Endodermal cell (in vitro differentiated cells): ENCODE measurements at regions not wholly inside any gene's neighbourhood (a gene's known extent, or its start where the extent isn't known, plus 50 kb on each side); places are given as distances from the start of the nearest gene placed in this dataset.

Experiments used
- DNase-seq: peaks from one replicate; pipeline ENCODE4 v3.0.0-alpha.2; 2017
- H3K27ac ChIP-seq: 2 replicates; pipeline ENCODE4 v1.5.1; 2013; ENCODE audit warnings: mild to moderate bottlenecking, low read depth, low read length, moderate library complexity
- H3K27me3 ChIP-seq: 2 replicates; pipeline ENCODE4 v1.6.1; 2013; ENCODE audit warnings: mild to moderate bottlenecking, low read length, moderate library complexity; ENCODE audit not compliant: insufficient read depth, control insufficient read depth, poor library complexity, severe bottlenecking
- H3K36me3 ChIP-seq: 2 replicates; pipeline ENCODE4 v1.7.0; 2013; ENCODE audit warnings: mild to moderate bottlenecking, low read length, moderate library complexity; ENCODE audit not compliant: control insufficient read depth, insufficient read depth
- H3K4me1 ChIP-seq: one replicate; pipeline ENCODE4 v1.7.0; 2013; ENCODE audit warnings: low read length; ENCODE audit not compliant: control insufficient read depth, insufficient read depth
- H3K4me3 ChIP-seq: 2 replicates; pipeline ENCODE4 v1.5.1; 2013; ENCODE audit warnings: mild to moderate bottlenecking, low read length, moderate library complexity
- H3K9ac ChIP-seq: 2 replicates; pipeline ENCODE4 v1.6.1; 2013; ENCODE audit warnings: mild to moderate bottlenecking, low read length, moderate library complexity; ENCODE audit not compliant: poor library complexity, severe bottlenecking; ENCODE audit errors: extremely low read depth
- H3K9me3 ChIP-seq: 2 replicates; pipeline ENCODE4 v1.6.1; 2013; ENCODE audit warnings: mild to moderate bottlenecking, low read length, moderate library complexity; ENCODE audit not compliant: control insufficient read depth
- H3K27ac Mint-ChIP-seq: 2 replicates; pipeline ENCODE4 v1.8.0; 2020; ENCODE audit warnings: mixed read lengths
- H3K27me3 Mint-ChIP-seq: 2 replicates; pipeline ENCODE4 v1.8.0; 2021; ENCODE audit warnings: mild to moderate bottlenecking, mixed read lengths; ENCODE audit not compliant: insufficient read depth
- H3K36me3 Mint-ChIP-seq: 2 replicates; pipeline ENCODE4 v1.8.0; 2020; ENCODE audit warnings: low read depth, mixed read lengths
- H3K4me1 Mint-ChIP-seq: 2 replicates; pipeline ENCODE4 v1.8.0; 2020; ENCODE audit warnings: mixed read lengths
- H3K4me3 Mint-ChIP-seq: 2 replicates; pipeline ENCODE4 v1.8.0; 2020; ENCODE audit warnings: mild to moderate bottlenecking, moderate library complexity, mixed read lengths
- H3K9me3 Mint-ChIP-seq: 2 replicates; pipeline ENCODE4 v1.8.0; 2020; ENCODE audit warnings: mild to moderate bottlenecking, mixed read lengths
- WGBS, 2 experiments: methylation state at CpG; one replicate each; pipeline versions ENCODE4 v1.1.5 to v1.1.7; 2013; ENCODE audit warnings: missing lambda C conversion rate in 2 of 2, mixed read lengths in 1 of 2; ENCODE audit not compliant: insufficient coverage in 1 of 2, insufficient read length in 1 of 2; 5-methylcytosine and 5-hydroxymethylcytosine counted together
- TF ChIP-seq, protein P1 (sequence below): fragments of 200-600 bp; sonication (generic); conservative IDR thresholded peaks from 2 replicates; pipeline ENCODE4 v1.5.0; 2021; ENCODE audit warnings: antibody characterized with exemption, mild to moderate bottlenecking

DNA sequence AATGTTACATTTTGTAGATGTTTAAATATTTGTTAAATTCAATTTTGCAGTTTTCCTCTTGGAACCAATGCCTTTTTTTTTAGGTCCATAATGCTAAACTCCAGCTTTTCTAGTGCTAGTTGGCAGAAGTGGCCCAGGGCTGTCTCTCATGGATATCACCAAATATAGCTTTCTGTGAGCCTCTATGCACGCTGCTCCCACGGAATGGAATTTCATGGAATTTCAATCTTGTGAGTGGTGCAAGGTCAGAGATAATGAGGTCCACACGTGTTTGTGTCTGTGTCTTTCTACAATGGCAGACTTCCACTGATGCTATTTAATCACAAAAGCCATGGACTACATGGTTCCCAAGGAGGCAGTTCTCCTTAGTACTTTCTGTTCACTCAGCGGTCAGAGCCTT, 191.5 kb upstream of the PARD3B start:
- TF ChIP-seq, protein P1, sequence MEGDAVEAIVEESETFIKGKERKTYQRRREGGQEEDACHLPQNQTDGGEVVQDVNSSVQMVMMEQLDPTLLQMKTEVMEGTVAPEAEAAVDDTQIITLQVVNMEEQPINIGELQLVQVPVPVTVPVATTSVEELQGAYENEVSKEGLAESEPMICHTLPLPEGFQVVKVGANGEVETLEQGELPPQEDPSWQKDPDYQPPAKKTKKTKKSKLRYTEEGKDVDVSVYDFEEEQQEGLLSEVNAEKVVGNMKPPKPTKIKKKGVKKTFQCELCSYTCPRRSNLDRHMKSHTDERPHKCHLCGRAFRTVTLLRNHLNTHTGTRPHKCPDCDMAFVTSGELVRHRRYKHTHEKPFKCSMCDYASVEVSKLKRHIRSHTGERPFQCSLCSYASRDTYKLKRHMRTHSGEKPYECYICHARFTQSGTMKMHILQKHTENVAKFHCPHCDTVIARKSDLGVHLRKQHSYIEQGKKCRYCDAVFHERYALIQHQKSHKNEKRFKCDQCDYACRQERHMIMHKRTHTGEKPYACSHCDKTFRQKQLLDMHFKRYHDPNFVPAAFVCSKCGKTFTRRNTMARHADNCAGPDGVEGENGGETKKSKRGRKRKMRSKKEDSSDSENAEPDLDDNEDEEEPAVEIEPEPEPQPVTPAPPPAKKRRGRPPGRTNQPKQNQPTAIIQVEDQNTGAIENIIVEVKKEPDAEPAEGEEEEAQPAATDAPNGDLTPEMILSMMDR, result no peak
- Histone ChIP-seq H3K27me3 (no peaks in the 10 kb centered on the region), H3K4me1 (peaks cover under 1% of the 10 kb centered on the region), H3K9me3 (no peaks in the 10 kb centered on the region), H3K27ac (no peak overlapping the region), H3K9ac (no peak overlapping the region), H3K4me3 (no peak overlapping the region), H3K36me3 (no peaks in the 10 kb centered on the region)
- H3K27me3 Mint-ChIP-seq, result no peaks in the 10 kb centered on the region
- 89 to 93% methylated on average over 3 to 4 of the region's 4 CpGs for WGBS, 2 experiments
- H3K27ac Mint-ChIP-seq, result no peak overlapping the region
- no peak for DNase-seq
- H3K36me3 Mint-ChIP-seq, result no peaks in the 10 kb centered on the region
- H3K9me3 Mint-ChIP-seq, result no peaks in the 10 kb centered on the region
- H3K4me3 Mint-ChIP-seq, result no peak overlapping the region
- peaks cover 11% of the 10 kb centered on the region for H3K4me1 Mint-ChIP-seq

GRCh38 chr2:204354442-204354856, 190.8 kb upstream of the PARD3B start:
- Mint-ChIP-seq H3K4me1 (peaks cover 17% of the 10 kb centered on the region), H3K36me3 (no peaks in the 10 kb centered on the region), H3K9me3 (no peaks in the 10 kb centered on the region), H3K4me3 (no peak overlapping the region), H3K27me3 (no peaks in the 10 kb centered on the region), H3K27ac (no peak overlapping the region)
- TF ChIP-seq, protein P1, result no peak
- Histone ChIP-seq H3K4me3 (no peak overlapping the region), H3K36me3 (no peaks in the 10 kb centered on the region), H3K9ac (no peak overlapping the region), H3K9me3 (no peaks in the 10 kb centered on the region), H3K27me3 (no peaks in the 10 kb centered on the region), H3K4me1 (peaks cover 5% of the 10 kb centered on the region), H3K27ac (no peak overlapping the region)
- DNase-seq, result no peak
- WGBS, 2 experiments, result 87% methylated on average over 2 of the region's 2 CpGs; no CpG with 5 or more reads in 1 of the 2 experiments

GRCh38 chr2:204355688-204356087, 189.6 kb upstream of the PARD3B start:
- Mint-ChIP-seq H3K4me1 (peaks cover 25% of the 10 kb centered on the region), H3K27me3 (no peaks in the 10 kb centered on the region), H3K4me3 (no peak overlapping the region), H3K27ac (no peak overlapping the region), H3K9me3 (no peaks in the 10 kb centered on the region), H3K36me3 (no peaks in the 10 kb centered on the region)
- no peaks in the 10 kb centered on the region for H3K9me3 ChIP-seq
- H3K27ac ChIP-seq, result no peak overlapping the region
- no peak overlapping the region for H3K4me3 ChIP-seq
- no peak overlapping the region for H3K9ac ChIP-seq
- WGBS, 2 experiments, result 83% methylated on average over 1 of the region's 1 CpG; no CpG with 5 or more reads in 1 of the 2 experiments
- no peaks in the 10 kb centered on the region for H3K36me3 ChIP-seq
- no peak for DNase-seq
- TF ChIP-seq, protein P1, result no peak
- H3K4me1 ChIP-seq, result peaks cover 5% of the 10 kb centered on the region
- no peaks in the 10 kb centered on the region for H3K27me3 ChIP-seq
